ENCODE measurements at regions not wholly inside any gene's neighbourhood (a gene's known extent, or its start where the extent isn't known, plus 50 kb on each side); places are given as distances from the start of the nearest gene placed in this dataset.

DNA sequence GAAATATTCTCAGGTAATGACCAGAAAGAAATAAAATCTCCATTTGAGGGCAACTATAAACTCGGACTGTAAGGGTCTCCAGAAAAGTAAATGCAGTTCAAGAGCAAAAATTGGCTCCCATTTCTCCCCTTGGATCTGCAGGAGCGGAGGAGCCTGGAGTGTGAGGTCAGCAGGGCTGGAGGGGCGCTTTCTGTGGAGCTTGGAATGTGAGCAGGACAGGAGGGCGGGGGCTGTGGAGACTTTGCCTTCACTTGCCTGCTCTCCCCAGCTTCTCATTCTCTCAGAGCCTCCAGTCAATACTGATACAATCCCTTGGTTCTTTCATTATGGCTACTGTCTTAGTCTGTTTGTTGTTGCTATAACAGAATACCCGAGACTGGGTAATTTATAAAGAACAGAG is 162.8 kb upstream of the ANKH start:
- FAIRE-seq (no peak), DNase-seq (ENCODE audit: insufficient read length, low spot score) (no peak)
- no peak for TF ChIP-seq CTCF (IDR thresholded peaks at IDR 0.05; ENCODE audit: insufficient read depth, missing control alignments)

- FAIRE-seq (no peak), DNase-seq (ENCODE audit: insufficient read length, low spot score) (no peak)
- TF ChIP-seq CTCF (IDR thresholded peaks at IDR 0.05; ENCODE audit: insufficient read depth, missing control alignments): no peak
Measured at GRCh38 chr5:15031180-15031579, 159.6 kb upstream of the ANKH start.

- no peak for TF ChIP-seq CTCF (IDR thresholded peaks at IDR 0.05; ENCODE audit: insufficient read depth, missing control alignments)
- DNase-seq (ENCODE audit: insufficient read length, low spot score) (no peak), FAIRE-seq (no peak)
Measured at GRCh38 chr5:15027764-15028163, 156.2 kb upstream of the ANKH start.

DNA sequence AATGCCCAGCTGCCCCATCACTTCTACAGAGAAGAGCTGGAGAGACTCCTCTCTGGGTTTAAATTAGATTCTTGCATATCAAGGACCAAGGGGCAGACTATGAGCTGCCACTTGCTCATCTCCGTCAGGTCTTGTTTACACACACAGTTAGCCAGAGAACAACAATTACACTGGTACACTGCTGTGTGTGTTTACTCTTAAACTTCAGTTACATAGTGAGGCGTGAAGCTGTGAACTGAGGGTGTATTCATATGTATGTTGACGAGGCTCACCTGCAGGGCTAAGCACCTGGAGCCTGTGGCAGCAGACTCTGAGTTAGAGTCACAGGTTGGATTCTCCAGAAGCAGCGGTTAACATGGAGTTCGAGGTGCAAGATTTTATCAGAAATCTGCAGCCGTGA is 155.4 kb upstream of the ANKH start:
- FAIRE-seq (no peak), DNase-seq (ENCODE audit: insufficient read length, low spot score) (no peak)

DNA sequence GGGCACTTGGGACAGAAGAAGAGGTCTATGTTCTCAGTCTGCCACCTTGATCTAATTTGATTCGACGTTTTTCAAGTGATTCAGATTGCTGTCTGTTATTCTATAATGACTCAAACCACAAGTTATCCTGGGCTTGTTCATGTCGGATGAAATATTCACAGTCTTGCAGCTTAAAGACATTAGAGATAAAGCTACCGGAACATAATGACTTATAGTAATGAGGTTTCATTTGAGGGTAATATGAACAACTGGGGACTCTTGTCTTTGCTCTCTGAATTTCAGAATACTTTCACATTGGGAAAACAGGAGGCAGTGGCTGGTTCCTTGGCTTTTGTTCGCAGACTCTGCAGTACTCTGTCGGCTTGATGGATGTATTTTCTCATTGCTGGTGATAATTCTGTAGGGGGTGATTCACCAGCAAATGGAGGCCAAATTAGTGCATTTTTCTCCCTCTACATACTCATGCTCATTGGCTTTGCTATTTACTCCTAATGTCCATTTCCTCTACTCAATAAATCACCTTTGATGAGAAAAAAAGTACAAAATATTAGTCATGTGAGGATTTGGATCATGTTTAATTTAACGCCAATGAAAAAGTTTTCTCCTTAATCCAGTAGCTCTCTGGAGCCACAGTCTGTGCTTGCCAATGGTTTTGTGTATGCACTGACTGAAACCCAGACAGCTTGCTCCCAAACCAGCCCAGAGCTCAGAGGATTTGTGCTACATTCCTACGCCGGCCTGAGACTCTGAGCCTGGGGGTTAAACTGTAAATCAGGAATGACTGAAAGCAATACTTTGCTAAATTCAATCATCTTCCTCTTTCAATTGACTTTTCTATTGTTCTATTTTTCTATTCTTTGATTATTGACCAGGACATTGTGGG is 154.7 kb upstream of the ANKH start:
- DNase-seq (ENCODE audit: insufficient read length, low spot score): no peak
- FAIRE-seq: no peak

More for the DNA sequence above, 155.4 kb upstream of the ANKH start:
- TF ChIP-seq CTCF (IDR thresholded peaks at IDR 0.05; ENCODE audit: insufficient read depth, missing control alignments): no peak

GRCh38 chr5:15023846-15024245 is 152.3 kb upstream of the ANKH start:
- FAIRE-seq: no peak
- no peak for TF ChIP-seq CTCF (IDR thresholded peaks at IDR 0.05; ENCODE audit: insufficient read depth, missing control alignments)
- no peak for DNase-seq (ENCODE audit: insufficient read length, low spot score)

More for the DNA sequence above, 154.7 kb upstream of the ANKH start:
- no peak for TF ChIP-seq CTCF (IDR thresholded peaks at IDR 0.05; ENCODE audit: insufficient read depth, missing control alignments)

- FAIRE-seq (no peak), DNase-seq (ENCODE audit: insufficient read length, low spot score) (no peak)
- TF ChIP-seq CTCF (IDR thresholded peaks at IDR 0.05; ENCODE audit: insufficient read depth, missing control alignments): no peak
Measured at GRCh38 chr5:15023266-15023665, 151.7 kb upstream of the ANKH start.
